HG03378 (cell line): ENCODE measurements at regions not wholly inside any gene's neighbourhood (a gene's known extent, or its start where the extent isn't known, plus 50 kb on each side); places are given as distances from the start of the nearest gene placed in this dataset.
A peak's percentile ranks its signal among the peaks of the same experiment; 100 is the strongest.

Source experiments
- ATAC-seq: cut with Tn5 transposase; IDR thresholded peaks from one replicate; pipeline ENCODE4 v1.9.1; 2021; ENCODE audit warnings: mild to moderate bottlenecking, moderate library complexity; ENCODE audit not compliant: unreplicated experiment

DNA sequence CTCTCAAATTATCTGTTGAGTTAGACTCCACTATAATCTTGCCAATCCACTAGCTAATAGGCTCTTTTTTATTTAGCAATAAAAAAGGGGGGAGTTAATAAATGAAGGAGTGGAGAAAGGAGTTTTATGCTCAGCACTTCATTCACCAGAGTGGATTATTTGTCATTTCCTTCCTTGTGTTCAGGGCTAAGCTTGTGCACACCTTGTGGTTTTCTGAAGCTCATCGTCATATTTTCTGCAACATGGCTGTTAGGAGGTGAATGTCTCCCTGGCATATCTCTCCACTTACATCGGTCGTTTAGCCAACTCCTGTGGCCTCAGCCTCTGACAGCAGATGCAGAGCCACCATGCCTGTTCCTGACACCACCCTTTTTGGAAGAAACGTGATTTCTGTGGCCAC is 83.9 kb upstream of the MTNR1B start:
- no peak for ATAC-seq

DNA sequence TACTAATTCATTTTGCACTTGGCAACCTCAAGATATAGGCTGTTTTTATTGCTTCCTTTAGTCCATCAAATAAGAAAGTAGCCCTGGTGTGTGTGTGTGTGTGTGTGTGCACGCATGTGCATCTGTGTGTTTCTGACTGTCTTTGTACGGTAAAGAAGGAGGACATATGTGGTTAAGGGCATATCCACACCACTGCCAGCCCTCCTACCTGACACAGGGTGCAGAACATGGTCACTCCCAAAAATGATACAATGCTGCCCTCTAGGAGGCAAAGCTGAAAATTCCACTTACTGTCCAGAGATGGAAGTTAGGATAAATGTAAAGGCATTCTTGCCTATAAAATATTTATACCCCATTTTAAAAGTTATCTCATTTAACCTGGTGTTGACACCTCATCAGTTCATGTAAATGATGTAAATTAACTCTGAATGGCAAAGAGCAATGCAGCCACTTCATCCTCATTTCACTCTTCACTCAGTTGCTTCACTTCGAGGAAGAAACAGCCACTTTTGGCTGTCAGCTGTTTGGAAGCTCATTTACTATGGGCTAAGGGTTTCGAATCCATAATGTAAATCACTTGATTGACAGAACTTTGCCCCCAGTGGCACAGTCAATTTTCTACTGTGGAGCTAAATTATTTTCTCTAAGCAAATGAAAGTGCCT is 83.1 kb upstream of the MTNR1B start:
- ATAC-seq = peak; percentile 84

DNA sequence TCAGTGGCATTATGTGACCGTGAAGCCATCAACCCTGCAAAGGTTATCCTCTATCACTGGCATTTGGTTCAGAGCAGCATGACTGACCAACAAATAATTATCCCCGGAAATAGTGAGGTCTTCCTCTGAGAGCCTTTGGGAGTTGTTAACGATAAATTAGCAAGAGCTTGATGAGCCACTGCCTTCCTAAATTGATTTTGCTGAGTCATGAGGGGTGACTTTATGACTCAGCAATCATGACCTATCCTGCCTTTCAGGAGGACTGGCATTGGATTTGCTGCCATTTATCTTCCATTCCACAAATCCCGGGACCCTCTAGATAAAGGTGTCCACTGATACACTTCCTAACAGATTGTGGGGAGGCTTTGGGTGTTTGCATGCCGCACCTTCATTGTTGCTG is 80.8 kb upstream of the MTNR1B start:
- no peak for ATAC-seq

DNA sequence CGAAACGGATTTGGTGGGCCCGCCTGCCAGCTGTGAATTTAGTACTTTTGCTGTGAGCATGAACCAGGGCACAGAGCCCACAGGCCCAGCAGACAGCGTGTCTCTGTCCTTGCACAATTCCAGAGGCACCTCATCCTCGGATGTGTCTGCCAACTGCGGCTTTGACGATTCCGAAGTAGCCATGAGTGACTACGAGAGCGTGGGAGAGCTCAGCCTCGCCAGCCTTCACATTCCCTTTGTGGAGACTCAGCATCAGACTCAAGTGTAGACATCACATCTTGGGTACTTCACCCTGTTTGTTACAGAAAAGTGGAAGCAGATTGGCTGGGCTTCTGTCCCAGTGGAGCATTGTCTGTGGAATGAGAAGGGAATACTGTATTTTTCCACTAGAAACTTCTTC is 78.6 kb upstream of the MTNR1B start:
- ATAC-seq = no peak

DNA sequence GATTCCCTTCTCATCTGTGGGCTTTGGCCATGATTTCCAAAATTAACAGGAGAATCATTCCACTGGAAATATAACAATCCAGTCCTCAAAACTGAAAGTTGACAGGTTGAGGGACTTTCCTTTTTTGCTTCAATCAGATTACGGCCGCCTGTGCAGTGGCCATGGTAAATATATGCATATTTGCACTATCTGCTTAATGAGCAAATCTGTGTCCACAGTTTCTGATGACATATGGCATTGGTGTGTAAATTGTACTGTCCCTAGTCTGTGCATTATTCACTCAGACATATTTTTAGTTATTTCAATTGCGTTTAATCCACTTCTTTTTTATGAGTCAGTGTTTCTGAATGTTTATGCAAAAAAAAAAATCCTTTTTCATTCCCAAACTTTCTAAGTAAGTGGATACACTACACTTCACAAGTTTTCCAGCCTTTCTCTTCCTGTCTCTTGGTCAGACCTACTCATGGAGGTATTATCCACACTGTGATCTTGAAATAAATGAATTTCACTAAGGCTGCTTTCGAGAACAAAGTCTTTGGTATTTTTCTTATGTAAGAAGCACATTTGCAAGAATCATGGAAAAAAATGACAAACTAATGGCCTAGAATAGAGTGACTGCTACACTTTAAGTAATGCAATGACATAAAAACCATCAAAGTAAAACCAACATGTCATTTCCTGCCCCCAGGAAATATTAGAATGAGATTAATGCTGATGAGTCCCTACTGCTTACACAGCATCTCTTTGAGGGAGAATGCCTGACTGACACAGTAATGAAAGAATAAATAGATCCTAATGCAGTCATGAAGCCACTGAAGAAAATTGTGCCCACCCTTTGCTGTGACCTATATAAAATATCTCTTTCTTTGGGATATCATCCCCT is 76.4 kb upstream of the MTNR1B start:
- no peak for ATAC-seq

DNA sequence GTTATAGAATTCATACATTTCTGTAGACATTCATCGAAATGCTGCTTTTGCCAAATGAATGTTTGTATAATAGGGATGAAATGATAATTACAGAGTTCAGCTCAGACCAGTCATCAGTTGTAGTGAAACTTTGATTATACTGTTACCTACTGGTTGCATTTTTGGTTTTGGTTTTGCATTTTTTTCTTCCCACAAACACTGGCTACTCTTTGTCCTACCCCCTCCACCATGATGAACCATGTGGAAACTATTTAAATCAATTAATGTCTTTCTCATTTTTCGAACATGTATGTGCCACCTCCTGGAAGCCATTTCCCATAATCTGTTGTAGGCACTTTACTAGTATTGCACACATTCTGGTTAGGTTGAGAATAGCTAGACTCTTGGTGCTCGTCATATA is 75.3 kb upstream of the MTNR1B start:
- ATAC-seq = no peak

DNA sequence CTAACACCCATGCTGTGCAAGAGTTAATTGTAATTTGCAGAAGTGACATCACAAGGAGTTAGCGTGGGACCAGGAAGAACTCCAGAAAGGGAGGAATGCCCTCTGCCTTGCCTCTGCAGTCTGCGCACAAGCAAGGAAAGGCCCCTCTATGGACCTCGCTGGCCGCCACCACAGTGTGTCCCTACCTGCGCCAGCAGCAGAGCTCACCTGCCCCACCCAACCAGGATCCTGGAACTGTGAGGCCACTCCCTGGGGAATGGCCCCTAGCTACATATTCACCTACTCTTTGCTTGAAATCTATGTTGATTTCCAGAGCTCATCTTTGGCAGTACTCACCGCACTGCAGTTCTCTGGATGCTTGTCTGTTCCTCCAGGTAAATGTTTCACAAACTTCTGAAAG is 72.0 kb upstream of the MTNR1B start:
- no peak for ATAC-seq

DNA sequence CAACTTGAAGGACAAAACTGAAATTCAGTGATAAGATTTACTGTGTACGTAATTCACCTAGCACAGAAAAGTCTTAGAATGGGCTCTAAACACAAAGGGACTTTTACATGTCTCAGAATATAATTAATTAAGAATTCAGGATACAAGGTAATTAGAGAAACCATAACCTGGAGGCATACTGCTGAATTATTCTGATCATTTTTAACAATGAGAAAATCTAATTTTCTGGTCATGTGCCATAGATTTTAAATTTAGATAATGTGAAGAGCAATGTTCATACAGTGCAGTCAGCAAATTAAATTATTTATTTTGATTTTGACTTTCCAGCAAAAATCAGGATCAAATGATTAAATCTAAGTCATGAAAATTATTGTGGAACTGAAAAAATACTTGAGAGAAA is 67.0 kb upstream of the MTNR1B start:
- no peak for ATAC-seq

DNA sequence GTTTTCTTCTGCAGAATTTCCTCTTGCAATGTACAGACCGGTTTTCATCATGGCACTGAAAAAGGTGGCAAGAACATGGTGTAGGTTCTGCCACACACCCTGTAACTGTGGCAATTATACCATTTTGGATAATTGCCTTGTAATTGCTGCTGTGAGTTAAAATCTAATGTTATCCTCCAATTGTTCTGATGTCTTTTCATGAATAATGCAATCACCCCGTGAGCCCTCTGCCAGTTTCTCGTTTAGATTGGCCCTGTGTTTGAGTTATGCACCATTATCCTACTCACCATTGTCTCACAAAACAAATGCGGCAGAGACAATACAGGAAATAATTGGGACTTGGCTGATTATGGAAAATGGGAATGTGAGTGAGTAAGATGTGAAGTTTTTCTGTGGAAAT is 61.8 kb upstream of the MTNR1B start:
- no peak for ATAC-seq

DNA sequence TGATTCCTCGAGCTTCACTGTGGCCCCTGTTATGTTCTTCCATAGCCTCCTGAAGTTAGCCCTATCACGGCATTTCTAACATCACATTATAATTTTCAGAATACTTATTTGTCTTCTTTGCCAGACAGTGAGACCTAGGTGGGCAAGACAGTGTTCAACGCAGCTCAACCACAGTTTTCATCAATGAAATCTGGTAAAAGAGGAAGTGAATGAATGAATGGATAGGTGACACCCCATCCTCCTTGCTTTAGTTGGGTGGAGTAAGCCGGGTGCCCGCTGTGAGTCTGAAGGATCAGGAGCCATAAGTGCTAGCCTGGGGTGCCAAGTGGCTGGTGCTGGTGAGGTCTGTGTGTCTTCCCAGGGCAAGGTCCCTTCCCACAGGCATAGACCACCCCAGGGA is 60.2 kb upstream of the MTNR1B start:
- ATAC-seq = no peak

DNA sequence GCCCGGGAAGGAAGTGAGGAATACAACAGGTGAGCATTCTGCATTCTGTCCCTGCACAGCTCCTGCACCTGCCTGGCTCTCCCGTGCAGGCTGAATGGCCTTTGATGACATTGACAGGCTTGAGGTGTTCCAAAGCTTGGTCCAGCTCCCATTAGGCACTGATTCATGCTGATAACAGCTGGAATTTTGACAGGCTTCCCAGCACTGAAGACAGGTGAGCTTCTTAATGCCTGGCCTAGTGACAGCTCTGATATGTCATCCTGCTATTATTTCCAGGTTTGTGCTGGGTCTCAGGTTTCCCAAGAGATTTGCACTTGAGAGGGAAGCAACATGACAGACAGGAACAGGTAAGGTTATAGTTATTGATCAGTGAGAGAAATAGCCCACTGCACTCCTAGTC is 58.0 kb upstream of the MTNR1B start:
- no peak for ATAC-seq

DNA sequence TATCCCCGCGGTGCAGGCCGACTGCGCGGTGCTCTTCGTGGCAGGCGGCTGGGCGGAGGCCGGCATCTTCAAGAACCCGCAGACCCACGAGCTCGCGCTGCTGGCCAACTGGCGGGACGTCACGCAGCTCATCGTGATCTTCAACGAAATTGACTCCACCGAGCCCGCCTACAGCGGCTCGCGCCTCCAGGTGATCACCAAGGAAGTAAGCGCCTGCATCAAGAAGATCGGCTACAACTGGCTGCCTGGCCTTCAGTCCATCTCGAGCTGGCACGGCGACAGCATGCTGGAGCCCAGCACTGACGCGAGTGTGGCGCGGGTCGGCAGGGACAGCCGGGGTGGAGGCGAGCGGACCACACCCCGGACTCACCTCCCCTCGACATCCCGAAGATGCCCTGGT is 53.9 kb upstream of the MTNR1B start:
- no peak for ATAC-seq

DNA sequence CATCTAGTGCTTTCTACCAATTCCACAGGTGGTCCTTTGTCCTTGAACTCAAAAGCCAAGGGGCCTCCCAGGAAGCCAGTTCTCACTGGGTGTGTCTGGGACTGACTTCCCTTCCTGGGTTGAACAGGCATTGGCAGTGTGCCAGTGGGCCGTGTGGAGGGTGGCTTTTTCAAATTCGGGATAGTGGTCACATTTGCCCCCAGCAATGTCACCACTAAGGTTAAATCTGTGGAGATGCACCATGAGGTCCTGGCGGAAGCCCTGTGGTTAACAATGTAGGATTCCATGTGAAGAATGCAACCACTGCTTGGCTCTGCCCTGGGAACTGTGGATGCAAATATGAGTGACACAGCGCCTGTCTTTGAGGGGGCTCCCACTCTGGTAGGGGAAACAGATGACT is 53.2 kb upstream of the MTNR1B start:
- no peak for ATAC-seq

DNA sequence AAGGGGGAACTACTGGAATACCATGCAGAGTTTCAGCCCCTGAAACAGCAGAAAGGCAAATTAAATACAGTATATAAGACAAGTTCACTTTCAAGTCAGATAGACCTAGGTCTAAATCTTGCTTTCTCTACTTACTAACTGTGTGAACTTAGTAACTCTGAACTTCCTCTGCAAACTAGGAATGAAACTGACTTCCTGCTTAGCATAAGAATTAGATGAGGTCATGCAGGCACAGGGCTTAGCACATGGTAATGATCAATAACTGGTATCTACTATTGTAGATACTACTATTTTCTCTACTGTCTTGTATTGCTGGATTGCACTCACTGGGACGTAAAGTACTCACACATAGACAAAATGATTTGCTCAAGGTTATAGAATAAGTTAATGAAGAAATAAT is 51.5 kb upstream of the MTNR1B start:
- no peak for ATAC-seq

DNA sequence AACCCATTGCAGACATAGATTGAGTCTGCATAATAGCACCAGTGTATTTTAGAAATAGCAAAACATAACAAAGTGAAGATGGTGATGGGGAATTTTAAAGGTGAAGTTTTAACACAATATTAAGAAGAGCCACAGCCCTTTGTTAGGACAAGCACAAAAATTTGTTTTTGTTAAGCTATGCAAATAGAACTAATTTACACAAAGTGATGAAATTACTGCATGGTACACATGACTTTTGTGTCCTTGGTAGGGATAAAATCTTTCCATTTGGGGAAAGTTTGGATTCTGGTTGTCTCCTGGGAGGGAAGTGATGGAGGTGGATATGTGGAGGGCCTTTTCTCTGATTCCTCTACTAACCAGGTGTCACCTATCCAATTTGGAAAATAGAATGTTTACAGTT is 50.4 kb upstream of the MTNR1B start:
- ATAC-seq = no peak
